ENCODE measurements at regions not wholly inside any gene's neighbourhood (a gene's known extent, or its start where the extent isn't known, plus 50 kb on each side); places are given as distances from the start of the nearest gene placed in this dataset.

DNA sequence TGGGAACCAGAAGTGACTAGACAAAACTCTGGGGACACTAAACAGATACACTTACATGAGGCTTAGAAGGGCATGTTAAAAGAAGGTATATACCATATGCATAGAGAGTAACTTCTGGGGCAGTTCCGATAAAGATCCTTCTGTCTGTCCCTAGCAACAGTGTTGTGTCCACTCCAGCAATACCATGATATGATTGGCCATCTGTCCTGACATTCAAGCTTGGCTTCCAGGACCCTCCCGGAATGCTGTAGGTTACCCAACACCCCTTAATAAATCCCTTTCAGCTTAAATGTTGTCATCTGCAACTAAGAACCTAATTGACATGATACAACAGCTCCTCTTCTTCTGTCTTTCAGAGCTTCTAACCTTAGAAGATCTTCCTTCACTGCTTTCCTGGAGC is 307.7 kb downstream of the OMA1 start:
- Mint-ChIP-seq H3K4me3 (no peak overlapping the region), H3K27me3 (ENCODE audit: low read depth in 3 of 3) (peaks cover 0 to 5% (median 1%) of the 10 kb centered on the region in 3 donors), H3K27ac (no peak overlapping the region), H3K36me3 (no peaks in the 10 kb centered on the region), H3K9me3 (no peaks in the 10 kb centered on the region), H3K4me1 (no peaks in the 10 kb centered on the region)
- H4K20me1 ChIP-seq (ENCODE audit: insufficient read depth, low read length) = no peaks in the 10 kb centered on the region
- DNase-seq = no peak
- H3K9me3 ChIP-seq (replicated peaks in 1 of 2; ENCODE audit: control insufficient read depth in 1 of 2, insufficient read depth in 1 of 2, low read length in 2 of 2) = no peaks in the 10 kb centered on the region
- no peaks in the 10 kb centered on the region for H3K36me3 ChIP-seq (replicated peaks in 1 of 2; ENCODE audit: control insufficient read depth in 1 of 2, insufficient read depth in 2 of 2, low read length in 2 of 2)
- H3K79me2 ChIP-seq (ENCODE audit: insufficient read depth, low read length) = no peaks in the 10 kb centered on the region
- H3K9ac ChIP-seq (ENCODE audit: insufficient read depth, low read length, poor library complexity, severe bottlenecking) = no peak overlapping the region
- H3K4me3 ChIP-seq (replicated peaks in 1 of 3; ENCODE audit: low read depth in 2 of 3, low read length in 3 of 3) = no peak overlapping the region
- no peak overlapping the region for H3K27ac ChIP-seq (ENCODE audit: low read depth in 1 of 2, low read length in 2 of 2)
- H2AFZ ChIP-seq (ENCODE audit: insufficient read depth, low read depth, low read length, poor library complexity, severe bottlenecking) = no peak overlapping the region
- TF ChIP-seq, protein P1, sequence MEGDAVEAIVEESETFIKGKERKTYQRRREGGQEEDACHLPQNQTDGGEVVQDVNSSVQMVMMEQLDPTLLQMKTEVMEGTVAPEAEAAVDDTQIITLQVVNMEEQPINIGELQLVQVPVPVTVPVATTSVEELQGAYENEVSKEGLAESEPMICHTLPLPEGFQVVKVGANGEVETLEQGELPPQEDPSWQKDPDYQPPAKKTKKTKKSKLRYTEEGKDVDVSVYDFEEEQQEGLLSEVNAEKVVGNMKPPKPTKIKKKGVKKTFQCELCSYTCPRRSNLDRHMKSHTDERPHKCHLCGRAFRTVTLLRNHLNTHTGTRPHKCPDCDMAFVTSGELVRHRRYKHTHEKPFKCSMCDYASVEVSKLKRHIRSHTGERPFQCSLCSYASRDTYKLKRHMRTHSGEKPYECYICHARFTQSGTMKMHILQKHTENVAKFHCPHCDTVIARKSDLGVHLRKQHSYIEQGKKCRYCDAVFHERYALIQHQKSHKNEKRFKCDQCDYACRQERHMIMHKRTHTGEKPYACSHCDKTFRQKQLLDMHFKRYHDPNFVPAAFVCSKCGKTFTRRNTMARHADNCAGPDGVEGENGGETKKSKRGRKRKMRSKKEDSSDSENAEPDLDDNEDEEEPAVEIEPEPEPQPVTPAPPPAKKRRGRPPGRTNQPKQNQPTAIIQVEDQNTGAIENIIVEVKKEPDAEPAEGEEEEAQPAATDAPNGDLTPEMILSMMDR (IDR thresholded peaks at IDR 0.05) = no peak
- no peaks in the 10 kb centered on the region for H3K4me1 ChIP-seq (ENCODE audit: control insufficient read depth in 1 of 2, insufficient read depth in 2 of 2, low read length in 2 of 2)
- intact Hi-C loops (cut with micrococcal nuclease) = no loop called here
- WGBS (ENCODE audit: insufficient coverage) = 95% methylated on average over 2 of the region's 2 CpGs
- no peak overlapping the region for H3K4me2 ChIP-seq (replicated peaks; ENCODE audit: extremely low read depth, low read length, poor library complexity, severe bottlenecking)
- peaks cover 0 to 2% of the 10 kb centered on the region in 2 donors for H3K27me3 ChIP-seq (ENCODE audit: control insufficient read depth in 2 of 2, insufficient read depth in 2 of 2, low read length in 2 of 2)

DNA sequence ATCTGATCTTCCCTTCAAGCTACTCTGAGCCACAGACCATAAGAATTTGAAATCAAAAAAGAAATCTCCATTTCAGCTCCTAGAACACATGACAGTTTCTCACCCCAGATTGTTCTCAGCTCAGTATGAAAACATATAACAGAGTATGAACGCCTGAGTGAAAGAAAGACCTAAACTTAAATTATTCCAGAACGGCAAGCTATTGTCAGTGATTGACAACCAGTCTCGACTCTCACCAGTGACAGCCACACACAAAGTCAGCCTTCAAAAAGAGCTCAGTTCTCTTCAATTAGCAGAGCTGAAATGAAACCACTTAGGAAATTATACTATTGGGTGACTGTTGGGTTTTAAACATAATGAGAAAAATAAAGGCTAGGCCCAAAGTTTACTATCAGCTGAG is 312.8 kb downstream of the OMA1 start:
- Mint-ChIP-seq H3K4me1 (no peaks in the 10 kb centered on the region), H3K27me3 (ENCODE audit: low read depth in 3 of 3) (peaks cover 0 to 3% (median 2%) of the 10 kb centered on the region in 3 donors), H3K9me3 (no peaks in the 10 kb centered on the region), H3K4me3 (no peak overlapping the region), H3K27ac (no peak overlapping the region), H3K36me3 (no peaks in the 10 kb centered on the region)
- TF ChIP-seq, protein P1 (IDR thresholded peaks at IDR 0.05) = no peak
- intact Hi-C loops (cut with micrococcal nuclease) = no loop called here
- no peaks in the 10 kb centered on the region for H3K36me3 ChIP-seq (replicated peaks in 1 of 2; ENCODE audit: control insufficient read depth in 1 of 2, insufficient read depth in 2 of 2, low read length in 2 of 2)
- no peak for DNase-seq
- H3K27ac ChIP-seq (ENCODE audit: low read depth in 1 of 2, low read length in 2 of 2) = no peak overlapping the region
- no peaks in the 10 kb centered on the region for H3K4me1 ChIP-seq (ENCODE audit: control insufficient read depth in 1 of 2, insufficient read depth in 2 of 2, low read length in 2 of 2)
- WGBS (ENCODE audit: insufficient coverage) = 100% methylated on average over 1 of the region's 3 CpGs
- no peak overlapping the region for H3K9ac ChIP-seq (ENCODE audit: insufficient read depth, low read length, poor library complexity, severe bottlenecking)
- H4K20me1 ChIP-seq (ENCODE audit: insufficient read depth, low read length) = no peaks in the 10 kb centered on the region
- no peaks in the 10 kb centered on the region for H3K9me3 ChIP-seq (replicated peaks in 1 of 2; ENCODE audit: control insufficient read depth in 1 of 2, insufficient read depth in 1 of 2, low read length in 2 of 2)
- no peak overlapping the region for H2AFZ ChIP-seq (ENCODE audit: insufficient read depth, low read depth, low read length, poor library complexity, severe bottlenecking)
- no peaks in the 10 kb centered on the region for H3K27me3 ChIP-seq (ENCODE audit: control insufficient read depth in 2 of 2, insufficient read depth in 2 of 2, low read length in 2 of 2)
- no peak overlapping the region for H3K4me3 ChIP-seq (replicated peaks in 1 of 3; ENCODE audit: low read depth in 2 of 3, low read length in 3 of 3)
- no peak overlapping the region for H3K4me2 ChIP-seq (replicated peaks; ENCODE audit: extremely low read depth, low read length, poor library complexity, severe bottlenecking)
- H3K79me2 ChIP-seq (ENCODE audit: insufficient read depth, low read length) = no peaks in the 10 kb centered on the region
